Endothelial cell of umbilical vein (primary cell): ENCODE measurements at regions not wholly inside any gene's neighbourhood (a gene's known extent, or its start where the extent isn't known, plus 50 kb on each side); places are given as distances from the start of the nearest gene placed in this dataset.

Experiments
- BruUV-seq: library from RNA; stranded (reverse); fragments of 400-500 nt; replicated peaks from 2 replicates; lab custom pipeline; 2021; lab: Mats Ljungman, UMichigan
- CTCF ChIA-PET: fragments of 300-600, 350-600 bp; sonication (Branson Sonifier 250); formaldehyde crosslinking; loops from one replicate; lab custom pipeline; 2021; ENCODE audit warnings: antibody characterized with exemption, inconsistent platforms; lab: Charles Lee
- POLR2A ChIA-PET: fragments of 300-600, 350-600 bp; sonication (Branson Sonifier 250); formaldehyde crosslinking; loops from one replicate; lab custom pipeline; 2021; ENCODE audit warnings: antibody characterized with exemption, inconsistent platforms; lab: Charles Lee
- DNase-seq: peaks from one replicate; pipeline ENCODE4 v3.0.0-alpha.2; 2011; ENCODE audit warnings: low read depth, low spot score
- FAIRE-seq: peaks from 2 replicates; lab custom pipeline; 2011; peaks lifted over from hg19 to GRCh38; lab: Jason Lieb, UNC
- H2AFZ ChIP-seq: 2 replicates; pipeline ENCODE4 v1.6.0; 2012; ENCODE audit warnings: low read depth, low read length, control low read depth, inconsistent platforms
- H3K27ac ChIP-seq: 2 replicates; pipeline ENCODE4 v1.5.1; 2011; ENCODE audit warnings: low read depth, mild to moderate bottlenecking, control low read depth, low read length, moderate library complexity; ENCODE audit not compliant: insufficient read depth
- H3K27me3 ChIP-seq, 2 experiments: 2 replicates each; pipeline versions ENCODE4 v1.6.0 to v1.6.1; 2011; ENCODE audit warnings: low read length in 2 of 2, mixed read lengths in 1 of 2; ENCODE audit not compliant: control insufficient read depth in 2 of 2, insufficient read depth in 2 of 2
- H3K36me3 ChIP-seq, 2 experiments: 2 replicates in 1 of 2; 3 replicates in 1 of 2; pipeline ENCODE4 v1.5.1; 2011; ENCODE audit warnings: low read length in 2 of 2, mild to moderate bottlenecking in 1 of 2, moderate library complexity in 1 of 2; ENCODE audit not compliant: control insufficient read depth in 2 of 2, insufficient read depth in 2 of 2; ENCODE audit errors: extremely low read depth in 1 of 2
- H3K4me1 ChIP-seq: 3 replicates; pipeline ENCODE4 v1.5.1; 2011; ENCODE audit warnings: mild to moderate bottlenecking, low read length; ENCODE audit not compliant: control insufficient read depth, insufficient read depth; ENCODE audit errors: extremely low read depth
- H3K4me2 ChIP-seq: 2 replicates; pipeline ENCODE4 v1.6.1; 2011; ENCODE audit warnings: low read length, control low read depth, mixed read lengths; ENCODE audit not compliant: insufficient read depth
- H3K4me3 ChIP-seq, 3 experiments: fragments of 200-600 bp in 1 of 3; sonication (generic), shearing (Covaris generic) in 1 of 3; replicated peaks in 1 of 3; 2 replicates each; pipeline ENCODE4 v1.5.1; 2011 to 2016; ENCODE audit warnings: control low read depth in 3 of 3, low read length in 3 of 3, mild to moderate bottlenecking in 2 of 3, inconsistent platforms in 1 of 3, low read depth in 1 of 3, moderate library complexity in 1 of 3; ENCODE audit not compliant: insufficient read depth in 1 of 3
- H3K79me2 ChIP-seq: 2 replicates; pipeline ENCODE4 v1.6.0; 2012; ENCODE audit warnings: low read length, inconsistent platforms; ENCODE audit not compliant: control insufficient read depth, insufficient read depth
- H3K9ac ChIP-seq: replicated peaks from 2 replicates; pipeline ENCODE3; 2011; ENCODE audit warnings: low read length, control low read depth; ENCODE audit not compliant: insufficient read depth; ENCODE audit errors: extremely low read depth
- H3K9me1 ChIP-seq: replicated peaks from 3 replicates; pipeline ENCODE4 v1.6.0; 2011; ENCODE audit warnings: mild to moderate bottlenecking, low read length; ENCODE audit not compliant: control insufficient read depth, insufficient read depth; ENCODE audit errors: extremely low read depth
- H3K9me3 ChIP-seq: replicated peaks from 2 replicates; pipeline ENCODE4 v1.5.1; 2012; ENCODE audit warnings: low read length, inconsistent platforms; ENCODE audit not compliant: control insufficient read depth, insufficient read depth
- H4K20me1 ChIP-seq: replicated peaks from 2 replicates; pipeline ENCODE3; 2011; ENCODE audit warnings: mild to moderate bottlenecking, low read length; ENCODE audit not compliant: control insufficient read depth, insufficient read depth; ENCODE audit errors: extremely low read depth
- CTCF ChIP-seq, 2 donors: IDR thresholded peaks; 1 replicate in 1 of 2; 2 replicates in 1 of 2; pipeline ENCODE4 v1.5.1; 2011; ENCODE audit warnings: low read length in 2 of 2, mild to moderate bottlenecking in 2 of 2, moderate library complexity in 2 of 2, control low read depth in 1 of 2, inconsistent platforms in 1 of 2, low read depth in 1 of 2; ENCODE audit not compliant: insufficient read depth in 1 of 2; ENCODE audit errors: extremely low read depth in 1 of 2
- EZH2 ChIP-seq: IDR thresholded peaks from 2 replicates; pipeline ENCODE4 v1.6.1; 2012; ENCODE audit warnings: borderline replicate concordance, low read depth, mild to moderate bottlenecking, moderate library complexity, low read length, inconsistent platforms; ENCODE audit not compliant: severe bottlenecking
- FOS ChIP-seq: IDR thresholded peaks from 2 replicates; pipeline ENCODE4 v1.6.1; 2011; ENCODE audit warnings: mild to moderate bottlenecking, low read length, moderate library complexity, borderline replicate concordance; ENCODE audit not compliant: insufficient read depth
- GATA2 ChIP-seq: IDR thresholded peaks from 2 replicates; pipeline ENCODE4 v1.7.0; 2011; ENCODE audit warnings: low read depth, mild to moderate bottlenecking, moderate library complexity, mixed read lengths, low read length; ENCODE audit not compliant: insufficient read length, insufficient read depth
- JUN ChIP-seq: IDR thresholded peaks from 2 replicates; pipeline ENCODE4 v1.6.1; 2011; ENCODE audit warnings: borderline replicate concordance, low read depth; ENCODE audit not compliant: insufficient read length, insufficient read depth
- MAX ChIP-seq: IDR thresholded peaks from 2 replicates; pipeline ENCODE4 v1.6.1; 2011; ENCODE audit not compliant: insufficient read depth, insufficient read length
- MYC ChIP-seq: IDR thresholded peaks from one replicate; pipeline ENCODE4 v1.6.1; 2011; ENCODE audit warnings: mild to moderate bottlenecking, low read depth, low read length
- POLR2A ChIP-seq: IDR thresholded peaks from 2 replicates; pipeline ENCODE4 v1.6.1; 2012; ENCODE audit warnings: low read depth, mild to moderate bottlenecking, control low read depth, low read length
- POLR2AphosphoS5 ChIP-seq: IDR thresholded peaks from 2 replicates; pipeline ENCODE4 v1.6.1; 2012; ENCODE audit warnings: low read depth, mild to moderate bottlenecking, control low read depth, low read length, moderate library complexity; ENCODE audit not compliant: insufficient read depth
- dilution Hi-C: fragments of 300-500 bp; cut with MboI; formaldehyde crosslinking; loops from one replicate; pipeline ENCODE4 v1.15.0; 2019; ENCODE audit warnings: low sequenced_read_pairs; ENCODE audit not compliant: extremely low pct_ligation_motif_present
- intact Hi-C: fragments of 100-400 bp; cut with micrococcal nuclease; formaldehyde crosslinking; loops from one replicate; pipeline ENCODE4 v1.10.0; 2022

- FAIRE-seq, result peak; percentile 15
- intact Hi-C loops, result no loop called here
- H3K27me3 ChIP-seq, result no peaks in the 10 kb centered on the region
- no peaks in the 10 kb centered on the region for H3K36me3 ChIP-seq
- DNase-seq, result no peak
- TF ChIP-seq POLR2AphosphoS5 (no peak), GATA2 (no peak), MAX (no peak), JUN (no peak), EZH2 (no peak), FOS (no peak), CTCF (IDR thresholded peaks at IDR 0.05; ENCODE audit: extremely low read depth in 1 of 2, insufficient read depth in 1 of 2, low read depth in 1 of 2, low read length in 2 of 2) (no peak), POLR2A (no peak), MYC (no peak)
- no peak overlapping the region for H3K9ac ChIP-seq
- POLR2A ChIA-PET, result no interaction called here
- H2AFZ ChIP-seq, result no peak overlapping the region
- no peak overlapping the region for H3K27ac ChIP-seq
- no peaks in the 10 kb centered on the region for H3K9me3 ChIP-seq
- H3K79me2 ChIP-seq, result no peaks in the 10 kb centered on the region
- no peak overlapping the region for H3K4me3 ChIP-seq
- CTCF ChIA-PET, result no interaction called here
- BruUV-seq, result no TSS peak
- no peaks in the 10 kb centered on the region for H3K9me1 ChIP-seq
- dilution Hi-C loops, result no loop called here
- H3K4me1 ChIP-seq, result no peaks in the 10 kb centered on the region
- H3K4me2 ChIP-seq, result no peak overlapping the region
- no peaks in the 10 kb centered on the region for H4K20me1 ChIP-seq
Measured at GRCh38 chr6:145261758-145262157, 473.6 kb downstream of the EPM2A start.
